ENCODE measurements at regions not wholly inside any gene's neighbourhood (a gene's known extent, or its start where the extent isn't known, plus 50 kb on each side); places are given as distances from the start of the nearest gene placed in this dataset.

DNA sequence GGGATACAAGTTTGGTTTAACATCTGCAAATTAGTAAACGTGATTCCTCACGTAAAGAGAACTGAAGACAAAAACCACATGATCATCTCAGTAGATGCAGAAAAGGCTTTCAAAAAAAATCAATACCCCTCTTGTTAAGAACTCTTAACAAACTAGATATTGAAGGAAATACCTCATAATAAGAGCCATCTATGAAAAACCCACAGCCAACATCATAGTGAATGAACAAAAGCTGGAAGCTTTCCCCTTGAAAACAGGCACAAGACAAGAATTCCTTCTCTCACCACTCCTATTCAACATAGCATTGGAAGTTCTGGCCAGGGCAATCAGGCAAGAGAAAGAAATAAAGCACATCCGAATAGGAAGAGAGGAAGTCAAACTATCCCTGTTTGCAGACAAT, 160.5 kb downstream of the CSNK2A3 start:
- TF ChIP-seq GATA3 (IDR thresholded peaks at IDR 0.05; ENCODE audit: low read depth, low read length): no peak
- TF ChIP-seq GATA2 (IDR thresholded peaks at IDR 0.05; ENCODE audit: low read depth, low read length): no peak

- no peak for TF ChIP-seq GATA3 (IDR thresholded peaks at IDR 0.05; ENCODE audit: low read depth, low read length)
- no peak for TF ChIP-seq GATA2 (IDR thresholded peaks at IDR 0.05; ENCODE audit: low read depth, low read length)
Observed at GRCh38 chr11:11189506-11189905, 163.5 kb downstream of the CSNK2A3 start.

DNA sequence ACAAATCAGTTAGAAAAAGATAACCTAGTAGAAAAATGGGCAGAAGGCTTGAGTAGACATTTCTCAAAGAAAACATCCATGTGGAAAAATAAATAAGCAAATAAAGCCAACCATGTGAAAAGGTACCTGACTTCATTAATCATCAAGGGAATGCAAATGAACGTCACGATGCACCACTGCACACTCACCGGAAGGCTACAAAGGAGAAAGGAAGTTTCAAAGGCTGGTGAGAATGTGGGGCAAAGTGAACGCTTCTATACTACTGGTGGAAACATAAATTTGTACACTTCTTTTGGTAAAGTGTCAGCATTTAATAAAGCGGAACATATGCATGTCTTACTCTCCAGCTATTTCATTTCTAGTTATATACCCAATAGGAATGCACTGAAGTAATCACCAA, 166.8 kb downstream of the CSNK2A3 start:
- TF ChIP-seq GATA2 (IDR thresholded peaks at IDR 0.05; ENCODE audit: low read depth, low read length): no peak
- no peak for TF ChIP-seq GATA3 (IDR thresholded peaks at IDR 0.05; ENCODE audit: low read depth, low read length)

DNA sequence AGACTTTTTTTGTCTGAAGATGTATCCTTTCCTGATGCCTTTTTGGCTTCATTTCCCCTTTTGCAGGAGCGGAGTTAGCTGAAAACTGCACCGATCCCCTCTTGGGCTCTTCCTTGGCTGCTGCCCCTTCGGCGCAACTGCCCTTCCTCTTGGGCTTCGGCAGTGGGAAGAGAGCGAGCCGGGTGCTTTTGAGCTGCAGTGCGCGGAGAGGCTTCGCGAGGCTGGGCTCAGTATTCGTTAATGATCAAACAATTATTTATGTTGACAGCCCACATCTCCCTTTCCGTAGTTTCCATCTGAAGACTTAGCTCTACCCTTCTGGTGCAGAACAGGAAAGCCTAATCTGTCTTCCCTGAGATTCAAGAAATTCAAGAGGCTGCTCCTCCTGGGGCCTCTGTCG, 170.8 kb downstream of the CSNK2A3 start:
- TF ChIP-seq GATA3 (IDR thresholded peaks at IDR 0.05; ENCODE audit: low read depth, low read length) (no peak), GATA2 (IDR thresholded peaks at IDR 0.05; ENCODE audit: low read depth, low read length) (no peak)

GRCh38 chr11:11178671-11179638, 174.1 kb downstream of the CSNK2A3 start:
- TF ChIP-seq GATA2 (IDR thresholded peaks at IDR 0.05; ENCODE audit: low read depth, low read length) (no peak), GATA3 (IDR thresholded peaks at IDR 0.05; ENCODE audit: low read depth, low read length) (no peak)

- TF ChIP-seq GATA2 (IDR thresholded peaks at IDR 0.05; ENCODE audit: low read depth, low read length) (no peak), GATA3 (IDR thresholded peaks at IDR 0.05; ENCODE audit: low read depth, low read length) (no peak)
Observed at GRCh38 chr11:11177156-11177808, 175.8 kb downstream of the CSNK2A3 start.

GRCh38 chr11:11173316-11174025, 179.6 kb downstream of the CSNK2A3 start:
- TF ChIP-seq GATA2 (IDR thresholded peaks at IDR 0.05; ENCODE audit: low read depth, low read length) (no peak), GATA3 (IDR thresholded peaks at IDR 0.05; ENCODE audit: low read depth, low read length) (no peak)

DNA sequence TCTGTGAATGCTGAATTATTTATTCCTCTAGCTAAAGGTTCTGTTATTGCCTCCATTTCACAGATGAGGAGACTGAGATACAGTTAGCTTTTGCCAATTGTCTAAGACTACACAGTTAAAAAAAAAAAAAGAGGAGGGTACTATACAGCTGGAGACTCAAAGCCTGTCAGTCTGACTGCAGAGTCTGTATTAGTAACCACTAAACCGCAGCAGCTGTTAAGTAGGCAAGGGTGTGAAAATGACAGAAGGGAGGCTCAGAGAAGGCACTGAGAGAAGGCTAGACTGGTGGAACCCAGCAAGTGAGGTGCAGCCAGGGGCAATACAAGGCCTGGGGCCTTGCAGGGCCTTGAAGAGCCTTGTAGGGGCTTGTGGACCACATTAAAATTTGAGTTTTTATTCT, 181.2 kb downstream of the CSNK2A3 start:
- TF ChIP-seq GATA3 (IDR thresholded peaks at IDR 0.05; ENCODE audit: low read depth, low read length): no peak

- no peak for TF ChIP-seq GATA2 (IDR thresholded peaks at IDR 0.05; ENCODE audit: low read depth, low read length)
- TF ChIP-seq GATA3 (IDR thresholded peaks at IDR 0.05; ENCODE audit: low read depth, low read length): no peak
Observed at GRCh38 chr11:11171285-11171684, 181.8 kb downstream of the CSNK2A3 start.

DNA sequence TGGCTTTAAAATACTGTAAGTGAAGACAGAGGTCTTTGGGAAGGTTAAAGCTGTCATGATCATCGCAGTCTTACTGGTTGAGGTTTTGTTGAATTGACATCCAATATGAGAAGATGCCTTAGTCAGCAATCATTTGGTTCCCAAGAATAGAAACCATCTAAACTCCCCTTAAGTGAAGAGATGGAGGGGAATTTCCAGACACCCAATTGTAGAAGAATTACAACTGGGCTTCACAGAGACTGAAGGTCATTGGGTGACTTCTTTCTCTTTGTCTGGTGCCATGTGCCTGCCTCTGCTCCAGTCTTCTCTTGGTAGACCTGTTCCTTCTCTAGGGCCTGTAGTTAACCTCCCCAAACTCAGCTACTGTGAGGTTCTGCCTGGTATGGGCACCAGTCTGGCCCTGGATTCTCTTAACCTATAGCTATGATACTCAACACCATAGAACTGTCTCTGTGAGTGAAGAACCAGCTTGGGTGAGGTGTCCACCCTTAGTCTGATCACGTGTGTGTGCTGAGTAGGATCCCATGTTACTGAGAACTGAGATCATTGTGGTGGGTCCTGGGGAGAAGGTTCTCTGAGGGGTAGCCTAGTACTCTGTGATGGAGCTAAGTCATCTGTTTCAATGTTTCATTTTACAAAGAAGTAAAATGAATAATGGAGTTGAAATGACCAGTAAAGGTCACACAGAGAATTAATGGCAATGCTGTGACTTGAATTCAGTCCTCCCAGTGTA, 182.5 kb downstream of the CSNK2A3 start:
- no peak for TF ChIP-seq GATA3 (IDR thresholded peaks at IDR 0.05; ENCODE audit: low read depth, low read length)
- no peak for TF ChIP-seq GATA2 (IDR thresholded peaks at IDR 0.05; ENCODE audit: low read depth, low read length)

DNA sequence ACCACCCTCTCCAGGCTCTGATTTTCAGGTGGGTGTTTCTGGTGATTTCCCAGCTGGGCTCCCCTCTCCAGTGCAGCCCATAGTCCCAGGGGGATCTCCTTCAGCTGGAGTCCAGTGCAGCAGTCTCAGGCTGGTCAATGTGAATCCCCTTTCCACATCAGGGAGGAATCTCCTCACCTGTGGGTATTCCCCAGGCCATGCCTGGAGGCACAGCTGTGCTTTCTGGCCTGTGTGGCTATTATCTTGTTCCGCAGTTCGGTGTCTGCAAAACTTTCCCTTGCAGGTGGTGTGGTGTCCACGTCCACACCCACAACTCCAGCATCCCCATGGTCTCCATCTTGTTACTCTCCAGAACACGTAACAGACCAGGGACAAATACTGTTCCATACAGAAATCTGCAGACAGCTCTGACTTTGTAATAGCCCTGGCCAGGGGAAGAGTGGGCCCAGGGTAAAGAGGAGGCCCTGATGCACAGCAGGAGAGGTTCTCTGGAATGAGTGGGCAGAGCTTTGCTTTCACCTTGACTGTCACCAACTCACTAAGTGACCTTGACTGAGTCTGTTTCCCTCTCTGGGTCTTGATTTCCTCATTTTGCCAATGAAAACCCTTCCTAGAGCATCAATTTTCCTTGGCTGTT, 183.2 kb downstream of the CSNK2A3 start:
- TF ChIP-seq GATA3 (IDR thresholded peaks at IDR 0.05; ENCODE audit: low read depth, low read length): no peak
- TF ChIP-seq GATA2 (IDR thresholded peaks at IDR 0.05; ENCODE audit: low read depth, low read length): no peak

- TF ChIP-seq GATA2 (IDR thresholded peaks at IDR 0.05; ENCODE audit: low read depth, low read length): no peak
Observed at GRCh38 chr11:11167806-11168205, 185.2 kb downstream of the CSNK2A3 start.

- TF ChIP-seq GATA2 (IDR thresholded peaks at IDR 0.05; ENCODE audit: low read depth, low read length) (no peak), GATA3 (IDR thresholded peaks at IDR 0.05; ENCODE audit: low read depth, low read length) (no peak)
Observed at GRCh38 chr11:11164334-11164690, 188.7 kb downstream of the CSNK2A3 start.

Measured in SH-SY5Y (cell line).